RWPE1 (cell line): ENCODE measurements at regions not wholly inside any gene's neighbourhood (a gene's known extent, or its start where the extent isn't known, plus 50 kb on each side); places are given as distances from the start of the nearest gene placed in this dataset.
A peak's percentile ranks its signal among the peaks of the same experiment; 100 is the strongest.
"Not testable (repeated sequence)": the region's sequence is repeated elsewhere in the genome, so short reads cannot be mapped to it uniquely, and the experiment has no call there.

ENCODE experiments used
- CTCF ChIA-PET: fragments of 350-600 bp; sonication (Branson Sonifier 250); formaldehyde crosslinking; extraction: SDS; loops from one replicate; lab custom pipeline; 2021; lab: Yijun Ruan, JAX
- POLR2A ChIA-PET: fragments of 400-600 bp; formaldehyde crosslinking; extraction: SDS; loops from one replicate; lab custom pipeline; 2020; ENCODE audit warnings: antibody characterized with exemption; ENCODE audit not compliant: low non-redundant PET; lab: Yijun Ruan, JAX
- DNase-seq: peaks from one replicate; pipeline ENCODE4 v3.0.0; 2012; ENCODE audit warnings: low spot score
- H3K27ac ChIP-seq: fragments of 450-650 bp; 2 replicates; pipeline ENCODE4 v1.5.1; 2017
- CTCF ChIP-seq: fragments of 450-650 bp; conservative IDR thresholded peaks from 2 replicates; pipeline ENCODE4 v1.5.1; 2017; ENCODE audit warnings: low read depth, mild to moderate bottlenecking

- TF ChIP-seq CTCF, result no peak
- no peak for DNase-seq
- ChIA-PET POLR2A (no interaction called here), CTCF (interaction anchor here (0.6 kb wide), 1 partner anchor 381 kb away, joined by 3 read pairs; no protein-coding TSS in a partner anchor)
- no peak overlapping the region for H3K27ac ChIP-seq
Measured at GRCh38 chr6:12485226-12485764, 195.1 kb downstream of the EDN1 start.

- ChIA-PET CTCF (interaction anchor here (0.6 kb wide), 1 partner anchor 381 kb away, joined by 3 read pairs; no protein-coding TSS in a partner anchor), POLR2A (no interaction called here)
- H3K27ac ChIP-seq, result no peak overlapping the region
- no peak for TF ChIP-seq CTCF
- no peak for DNase-seq
Measured at GRCh38 chr6:12485837-12486236, 195.7 kb downstream of the EDN1 start.

GRCh38 chr6:12490351-12490903, 200.3 kb downstream of the EDN1 start:
- ChIA-PET POLR2A (no interaction called here), CTCF (no interaction called here)
- TF ChIP-seq CTCF, result no peak
- no peak for DNase-seq
- no peak overlapping the region for H3K27ac ChIP-seq

- ChIA-PET CTCF (no interaction called here), POLR2A (no interaction called here)
- H3K27ac ChIP-seq, result no peak overlapping the region
- TF ChIP-seq CTCF, result no peak
- peak; percentile 41 for DNase-seq
Measured at GRCh38 chr6:12490904-12491571, 200.9 kb downstream of the EDN1 start.

- POLR2A ChIA-PET, DNase-seq, H3K27ac ChIP-seq, CTCF ChIA-PET: not testable (repeated sequence)
Measured at GRCh38 chr6:12492929-12493328, 202.8 kb downstream of the EDN1 start.

- ChIA-PET CTCF (no interaction called here), POLR2A (no interaction called here)
- no peak overlapping the region for H3K27ac ChIP-seq
- TF ChIP-seq CTCF, result no peak
- no peak for DNase-seq
Measured at GRCh38 chr6:12493446-12493845, 203.3 kb downstream of the EDN1 start.

- no peak overlapping the region for H3K27ac ChIP-seq
- CTCF ChIA-PET, result no interaction called here
- no peak for TF ChIP-seq CTCF
- DNase-seq, result no peak
- POLR2A ChIA-PET, result no interaction called here
Measured at GRCh38 chr6:12494161-12494560, 204.0 kb downstream of the EDN1 start.
